ENCODE measurements at regions not wholly inside any gene's neighbourhood (a gene's known extent, or its start where the extent isn't known, plus 50 kb on each side); places are given as distances from the start of the nearest gene placed in this dataset.

GRCh38 chr4:115648786-115649185 lies 535.4 kb upstream of the NDST4 start:
- no peak overlapping the region for H3K27ac Mint-ChIP-seq
- no peak overlapping the region for H3K4me3 Mint-ChIP-seq
- no peak overlapping the region for H2AFZ ChIP-seq
- TF ChIP-seq JUNB (IDR thresholded peaks at IDR 0.05; ENCODE audit: unreplicated experiment) (no peak), STAT1 (IDR thresholded peaks at IDR 0.05; ENCODE audit: unreplicated experiment) (no peak), ZNF462 (CRISPR knock-in tag; IDR thresholded peaks at IDR 0.05) (no peak), POLR2AphosphoS5 (IDR thresholded peaks at IDR 0.05; ENCODE audit: low read depth) (no peak), EZH2 (IDR thresholded peaks at IDR 0.05; ENCODE audit: low read depth, unreplicated experiment) (no peak), ZNF331 (CRISPR knock-in tag; IDR thresholded peaks at IDR 0.05; ENCODE audit: low read depth) (no peak), EZH2phosphoT487 (IDR thresholded peaks at IDR 0.05; ENCODE audit: unreplicated experiment) (no peak), ETS1 (IDR thresholded peaks at IDR 0.05) (no peak), CTCF (conservative IDR thresholded peaks at IDR 0.05; ENCODE audit: low read depth in 2 of 2) (no peak), NANOG (IDR thresholded peaks at IDR 0.05; ENCODE audit: borderline replicate concordance) (no peak), CREB1 (CRISPR knock-in tag; IDR thresholded peaks at IDR 0.05; ENCODE audit: low read depth) (no peak)
- no peaks in the 10 kb centered on the region for H3K27me3 ChIP-seq (ENCODE audit: insufficient read depth)
- H3K27me3 Mint-ChIP-seq (ENCODE audit: insufficient read depth, low read depth, poor library complexity): no peaks in the 10 kb centered on the region
- no peaks in the 10 kb centered on the region for H3K9me3 Mint-ChIP-seq
- ATAC-seq (no peak), DNase-seq (ENCODE audit: low spot score) (no peak)
- no peaks in the 10 kb centered on the region for H3F3A ChIP-seq (replicated peaks; ENCODE audit: low read depth)
- no peak overlapping the region for H3K4me2 ChIP-seq
- no peaks in the 10 kb centered on the region for H3K36me3 Mint-ChIP-seq (ENCODE audit: low read depth)
- H3K36me3 ChIP-seq (ENCODE audit: insufficient read depth): no peaks in the 10 kb centered on the region
- H4K20me1 ChIP-seq (replicated peaks; ENCODE audit: insufficient read depth): no peaks in the 10 kb centered on the region
- H3K4me1 Mint-ChIP-seq: no peaks in the 10 kb centered on the region
- H3K9me2 ChIP-seq (ENCODE audit: insufficient read depth): no peaks in the 10 kb centered on the region
- no peak overlapping the region for H3K4me3 ChIP-seq
- H3K79me2 ChIP-seq (replicated peaks; ENCODE audit: insufficient read depth): no peaks in the 10 kb centered on the region
- H3K27ac ChIP-seq (ENCODE audit: low read depth): no peak overlapping the region
- no peaks in the 10 kb centered on the region for H3K4me1 ChIP-seq (ENCODE audit: insufficient read depth)

Data from GM23338 (cell line).